ENCODE measurements at regions not wholly inside any gene's neighbourhood (a gene's known extent, or its start where the extent isn't known, plus 50 kb on each side); places are given as distances from the start of the nearest gene placed in this dataset.

GRCh38 chr9:7976856-7977255 is 177.3 kb upstream of the DMAC1 start:
- TF ChIP-seq CTCF (IDR thresholded peaks at IDR 0.05) (no peak), POLR2AphosphoS5 (IDR thresholded peaks at IDR 0.05) (no peak)
